Naive thymus-derived CD8-positive, alpha-beta T cell (primary cell): ENCODE measurements at regions not wholly inside any gene's neighbourhood (a gene's known extent, or its start where the extent isn't known, plus 50 kb on each side); places are given as distances from the start of the nearest gene placed in this dataset.

ENCODE experiments used
- ATAC-seq, 2 donors: fragments of 150-1000 bp; cut with Tn5 transposase in 1 of 2; sonication (Bioruptor Pico), chemical (Tn5 transposase) in 1 of 2; 1 replicate in 1 of 2; 2 replicates in 1 of 2; pipeline ENCODE4 v1.10.0; 2021; ENCODE audit warnings: mild to moderate bottlenecking in 2 of 2, moderate library complexity in 2 of 2
- POLR2A ChIA-PET: fragments of 350-600 bp; sonication (Branson Sonifier 250); formaldehyde crosslinking; loops from one replicate; lab custom pipeline; 2021; ENCODE audit warnings: antibody characterized with exemption; lab: Charles Lee
- DNase-seq, 10 donors: peaks; one replicate each; pipeline versions ENCODE4 v3.0.0 to v3.0.0-alpha.2; 2020 to 2022
- H3K27ac Mint-ChIP-seq, 10 donors: one replicate each; pipeline ENCODE4 v1.8.0; 2020 to 2022; ENCODE audit warnings: mild to moderate bottlenecking in 10 of 10, mixed read lengths in 10 of 10, moderate library complexity in 4 of 10, inconsistent platforms in 1 of 10
- H3K27me3 Mint-ChIP-seq, 5 donors: one replicate each; pipeline ENCODE4 v1.8.0; 2021 to 2022; ENCODE audit warnings: mixed read lengths in 5 of 5
- H3K36me3 Mint-ChIP-seq, 3 donors: one replicate each; pipeline ENCODE4 v1.8.0; 2020 to 2022; ENCODE audit warnings: mixed read lengths in 3 of 3, mild to moderate bottlenecking in 2 of 3, inconsistent platforms in 1 of 3
- H3K4me1 Mint-ChIP-seq, 4 donors: one replicate each; pipeline ENCODE4 v1.8.0; 2021 to 2022; ENCODE audit warnings: mixed read lengths in 4 of 4
- H3K4me3 Mint-ChIP-seq, 10 donors: one replicate each; pipeline ENCODE4 v1.8.0; 2020 to 2022; ENCODE audit warnings: mild to moderate bottlenecking in 10 of 10, mixed read lengths in 10 of 10, moderate library complexity in 6 of 10, inconsistent platforms in 1 of 10
- H3K9me3 Mint-ChIP-seq, 9 donors: one replicate each; pipeline ENCODE4 v1.8.0; 2020 to 2022; ENCODE audit warnings: mixed read lengths in 9 of 9, mild to moderate bottlenecking in 3 of 9, inconsistent platforms in 1 of 9, moderate library complexity in 1 of 9

- no peaks in the 10 kb centered on the region for H3K4me1 Mint-ChIP-seq
- ATAC-seq (no peak), DNase-seq (no peak)
- H3K36me3 Mint-ChIP-seq, result no peaks in the 10 kb centered on the region
- no peak overlapping the region for H3K27ac Mint-ChIP-seq
- H3K27me3 Mint-ChIP-seq, result peaks cover 0 to 10% (median 2%) of the 10 kb centered on the region in 5 donors
- no peak overlapping the region for H3K4me3 Mint-ChIP-seq
- no peaks in the 10 kb centered on the region for H3K9me3 Mint-ChIP-seq
- POLR2A ChIA-PET, result no interaction called here
These were observed 140.2 kb upstream of the SGCD start for GRCh38 chr5:156186760-156187159.

- H3K36me3 Mint-ChIP-seq, result no peaks in the 10 kb centered on the region
- ATAC-seq (no peak), DNase-seq (no peak)
- H3K27ac Mint-ChIP-seq, result no peak overlapping the region
- no peak overlapping the region for H3K4me3 Mint-ChIP-seq
- H3K27me3 Mint-ChIP-seq, result peaks cover 0 to 10% (median 3%) of the 10 kb centered on the region in 5 donors
- H3K9me3 Mint-ChIP-seq, result peaks cover 0 to 3% (median 0%) of the 10 kb centered on the region in 9 donors
- POLR2A ChIA-PET, result no interaction called here
- no peaks in the 10 kb centered on the region for H3K4me1 Mint-ChIP-seq
These were observed 138.9 kb upstream of the SGCD start for GRCh38 chr5:156188016-156188415.

GRCh38 chr5:156189628-156190027 is 137.3 kb upstream of the SGCD start:
- H3K27me3 Mint-ChIP-seq, result peaks cover 0 to 10% (median 3%) of the 10 kb centered on the region in 5 donors
- ATAC-seq, result no peak
- H3K4me3 Mint-ChIP-seq, result no peak overlapping the region
- H3K27ac Mint-ChIP-seq, result no peak overlapping the region
- no peaks in the 10 kb centered on the region for H3K4me1 Mint-ChIP-seq
- DNase-seq, result no peak
- POLR2A ChIA-PET, result no interaction called here
- H3K9me3 Mint-ChIP-seq, result peaks cover 0 to 3% (median 0%) of the 10 kb centered on the region in 9 donors
- no peaks in the 10 kb centered on the region for H3K36me3 Mint-ChIP-seq

GRCh38 chr5:156191547-156191946 is 135.4 kb upstream of the SGCD start:
- H3K4me3 Mint-ChIP-seq, result no peak overlapping the region
- H3K36me3 Mint-ChIP-seq, result no peaks in the 10 kb centered on the region
- H3K27ac Mint-ChIP-seq, result no peak overlapping the region
- no peak for DNase-seq
- POLR2A ChIA-PET, result no interaction called here
- ATAC-seq, result no peak
- H3K4me1 Mint-ChIP-seq, result no peaks in the 10 kb centered on the region
- peaks cover 0 to 3% (median 0%) of the 10 kb centered on the region in 9 donors for H3K9me3 Mint-ChIP-seq
- H3K27me3 Mint-ChIP-seq, result peaks cover 0 to 17% (median 3%) of the 10 kb centered on the region in 5 donors

GRCh38 chr5:156197042-156197635 is 129.8 kb upstream of the SGCD start:
- DNase-seq (no peak), ATAC-seq (no peak)
- H3K27ac Mint-ChIP-seq, result no peak overlapping the region
- no peaks in the 10 kb centered on the region for H3K36me3 Mint-ChIP-seq
- POLR2A ChIA-PET, result no interaction called here
- peaks cover 0 to 4% (median 0%) of the 10 kb centered on the region in 9 donors for H3K9me3 Mint-ChIP-seq
- no peak overlapping the region for H3K4me3 Mint-ChIP-seq
- peaks cover 0 to 8% (median 1%) of the 10 kb centered on the region in 5 donors for H3K27me3 Mint-ChIP-seq
- no peaks in the 10 kb centered on the region for H3K4me1 Mint-ChIP-seq

GRCh38 chr5:156199045-156199444 is 127.9 kb upstream of the SGCD start:
- no peaks in the 10 kb centered on the region for H3K4me1 Mint-ChIP-seq
- H3K4me3 Mint-ChIP-seq, result no peak overlapping the region
- H3K27me3 Mint-ChIP-seq, result peaks cover 0 to 8% (median 1%) of the 10 kb centered on the region in 5 donors
- H3K9me3 Mint-ChIP-seq, result peaks cover 0 to 2% (median 0%) of the 10 kb centered on the region in 9 donors
- H3K27ac Mint-ChIP-seq, result no peak overlapping the region
- POLR2A ChIA-PET, result no interaction called here
- no peak for ATAC-seq
- no peaks in the 10 kb centered on the region for H3K36me3 Mint-ChIP-seq
- no peak for DNase-seq

GRCh38 chr5:156200938-156201787 is 125.8 kb upstream of the SGCD start:
- peaks cover 0 to 2% (median 0%) of the 10 kb centered on the region in 9 donors for H3K9me3 Mint-ChIP-seq
- no peaks in the 10 kb centered on the region for H3K4me1 Mint-ChIP-seq
- DNase-seq (no peak), ATAC-seq (no peak)
- no peaks in the 10 kb centered on the region for H3K36me3 Mint-ChIP-seq
- no peak overlapping the region for H3K4me3 Mint-ChIP-seq
- no peak overlapping the region for H3K27ac Mint-ChIP-seq
- H3K27me3 Mint-ChIP-seq, result peaks cover 0 to under 1% (median 0%) of the 10 kb centered on the region in 5 donors
- POLR2A ChIA-PET, result no interaction called here

- no peaks in the 10 kb centered on the region for H3K27me3 Mint-ChIP-seq
- ATAC-seq (no peak), DNase-seq (no peak)
- H3K9me3 Mint-ChIP-seq, result peaks cover 0 to 2% (median 0%) of the 10 kb centered on the region in 9 donors
- H3K4me1 Mint-ChIP-seq, result no peaks in the 10 kb centered on the region
- H3K4me3 Mint-ChIP-seq, result no peak overlapping the region
- POLR2A ChIA-PET, result no interaction called here
- H3K36me3 Mint-ChIP-seq, result no peaks in the 10 kb centered on the region
- no peak overlapping the region for H3K27ac Mint-ChIP-seq
These were observed 125.1 kb upstream of the SGCD start for GRCh38 chr5:156201788-156202403.

- Mint-ChIP-seq H3K27ac (no peak overlapping the region), H3K9me3 (peaks cover 0 to 12% (median 1%) of the 10 kb centered on the region in 9 donors), H3K36me3 (no peaks in the 10 kb centered on the region), H3K27me3 (no peaks in the 10 kb centered on the region), H3K4me3 (no peak overlapping the region), H3K4me1 (no peaks in the 10 kb centered on the region)
- ATAC-seq, result no peak
- no peak for DNase-seq
- POLR2A ChIA-PET, result no interaction called here
These were observed 118.7 kb upstream of the SGCD start for GRCh38 chr5:156208271-156208670.

GRCh38 chr5:156218367-156219158 is 108.4 kb upstream of the SGCD start:
- DNase-seq (no peak), ATAC-seq (no peak)
- no peak overlapping the region for H3K4me3 Mint-ChIP-seq
- peaks cover 0 to 11% (median 2%) of the 10 kb centered on the region in 9 donors for H3K9me3 Mint-ChIP-seq
- no peak overlapping the region for H3K27ac Mint-ChIP-seq
- POLR2A ChIA-PET, result no interaction called here
- no peaks in the 10 kb centered on the region for H3K4me1 Mint-ChIP-seq
- H3K27me3 Mint-ChIP-seq, result peaks cover 0 to 8% (median 2%) of the 10 kb centered on the region in 5 donors
- no peaks in the 10 kb centered on the region for H3K36me3 Mint-ChIP-seq

- H3K27ac Mint-ChIP-seq, result no peak overlapping the region
- no peak for DNase-seq
- H3K36me3 Mint-ChIP-seq, result no peaks in the 10 kb centered on the region
- H3K4me3 Mint-ChIP-seq, result no peak overlapping the region
- ATAC-seq, result no peak
- peaks cover 0 to 11% (median 0%) of the 10 kb centered on the region in 9 donors for H3K9me3 Mint-ChIP-seq
- H3K27me3 Mint-ChIP-seq, result peaks cover 0 to 10% (median 2%) of the 10 kb centered on the region in 5 donors
- no peaks in the 10 kb centered on the region for H3K4me1 Mint-ChIP-seq
- POLR2A ChIA-PET, result no interaction called here
These were observed 107.4 kb upstream of the SGCD start for GRCh38 chr5:156219483-156220005.

GRCh38 chr5:156221816-156222215 is 105.1 kb upstream of the SGCD start:
- Mint-ChIP-seq H3K36me3 (no peaks in the 10 kb centered on the region), H3K9me3 (peaks cover 0 to 2% (median 0%) of the 10 kb centered on the region in 9 donors), H3K4me1 (no peaks in the 10 kb centered on the region), H3K27me3 (peaks cover 0 to 10% (median 2%) of the 10 kb centered on the region in 5 donors), H3K27ac (no peak overlapping the region), H3K4me3 (no peak overlapping the region)
- DNase-seq (no peak), ATAC-seq (no peak)
- POLR2A ChIA-PET, result no interaction called here
